Type B pancreatic cell (in vitro differentiated cells): ENCODE measurements at regions not wholly inside any gene's neighbourhood (a gene's known extent, or its start where the extent isn't known, plus 50 kb on each side); places are given as distances from the start of the nearest gene placed in this dataset.

Source experiments
- DNase-seq: peaks from one replicate; pipeline ENCODE4 v3.0.0; 2021; ENCODE audit warnings: mixed read lengths; ENCODE audit not compliant: unreplicated experiment; ENCODE audit errors: extremely low spot score
- H3K27ac Mint-ChIP-seq: 2 replicates; pipeline ENCODE4 v1.8.0; 2021; ENCODE audit warnings: mild to moderate bottlenecking, mixed read lengths
- H3K27me3 Mint-ChIP-seq: 2 replicates; pipeline ENCODE4 v1.8.0; 2021; ENCODE audit warnings: mixed read lengths
- H3K36me3 Mint-ChIP-seq: 2 replicates; pipeline ENCODE4 v1.8.0; 2021; ENCODE audit warnings: mixed read lengths
- H3K4me1 Mint-ChIP-seq: one replicate; pipeline ENCODE4 v1.8.0; 2021; ENCODE audit warnings: mixed read lengths; ENCODE audit not compliant: unreplicated experiment
- H3K4me3 Mint-ChIP-seq: 2 replicates; pipeline ENCODE4 v1.8.0; 2021; ENCODE audit warnings: mild to moderate bottlenecking, mixed read lengths
- H3K9me3 Mint-ChIP-seq: 2 replicates; pipeline ENCODE4 v1.8.0; 2021; ENCODE audit warnings: mixed read lengths
- CTCF ChIP-seq: fragments of 200-600 bp; sonication (generic); conservative IDR thresholded peaks from 2 replicates; pipeline ENCODE4 v1.5.0; 2021; ENCODE audit warnings: antibody characterized with exemption, mild to moderate bottlenecking

GRCh38 chr5:68046445-68046844 is 169.1 kb upstream of the PIK3R1 start:
- Mint-ChIP-seq H3K4me3 (no peak overlapping the region), H3K27ac (no peak overlapping the region), H3K9me3 (peaks cover 30% of the 10 kb centered on the region), H3K4me1 (peaks cover 14% of the 10 kb centered on the region), H3K36me3 (peaks cover 7% of the 10 kb centered on the region), H3K27me3 (no peaks in the 10 kb centered on the region)
- no peak for TF ChIP-seq CTCF
- DNase-seq: no peak

GRCh38 chr5:68041293-68041692 is 174.3 kb upstream of the PIK3R1 start:
- Mint-ChIP-seq H3K27ac (no peak overlapping the region), H3K9me3 (peaks cover 9% of the 10 kb centered on the region), H3K4me1 (peaks cover 3% of the 10 kb centered on the region), H3K4me3 (no peak overlapping the region), H3K27me3 (no peaks in the 10 kb centered on the region), H3K36me3 (no peaks in the 10 kb centered on the region)
- DNase-seq: no peak
- TF ChIP-seq CTCF: no peak

- TF ChIP-seq CTCF: no peak
- Mint-ChIP-seq H3K4me1 (peaks cover 24% of the 10 kb centered on the region), H3K9me3 (peaks cover 6% of the 10 kb centered on the region), H3K27ac (no peak overlapping the region), H3K27me3 (no peaks in the 10 kb centered on the region), H3K4me3 (no peak overlapping the region), H3K36me3 (no peaks in the 10 kb centered on the region)
- no peak for DNase-seq
These were observed 178.0 kb upstream of the PIK3R1 start for GRCh38 chr5:68037546-68037945.

GRCh38 chr5:68033961-68034571 is 181.5 kb upstream of the PIK3R1 start:
- Mint-ChIP-seq H3K27ac (no peak overlapping the region), H3K4me3 (no peak overlapping the region)
- no peak for DNase-seq

GRCh38 chr5:68033029-68033428 is 182.5 kb upstream of the PIK3R1 start:
- DNase-seq: no peak
- TF ChIP-seq CTCF: no peak
- Mint-ChIP-seq H3K36me3 (no peaks in the 10 kb centered on the region), H3K27me3 (no peaks in the 10 kb centered on the region), H3K27ac (no peak overlapping the region), H3K4me3 (no peak overlapping the region), H3K9me3 (peaks cover 6% of the 10 kb centered on the region), H3K4me1 (peaks cover 22% of the 10 kb centered on the region)

More at GRCh38 chr5:68033961-68034571, 181.5 kb upstream of the PIK3R1 start:
- no peaks in the 10 kb centered on the region for H3K27me3 Mint-ChIP-seq
- H3K36me3 Mint-ChIP-seq: no peaks in the 10 kb centered on the region
- TF ChIP-seq CTCF: no peak
- peaks cover 6% of the 10 kb centered on the region for H3K9me3 Mint-ChIP-seq
- peaks cover 22% of the 10 kb centered on the region for H3K4me1 Mint-ChIP-seq
